ENCODE measurements at regions not wholly inside any gene's neighbourhood (a gene's known extent, or its start where the extent isn't known, plus 50 kb on each side); places are given as distances from the start of the nearest gene placed in this dataset.
A peak's percentile ranks its signal among the peaks of the same experiment; 100 is the strongest.

DNA sequence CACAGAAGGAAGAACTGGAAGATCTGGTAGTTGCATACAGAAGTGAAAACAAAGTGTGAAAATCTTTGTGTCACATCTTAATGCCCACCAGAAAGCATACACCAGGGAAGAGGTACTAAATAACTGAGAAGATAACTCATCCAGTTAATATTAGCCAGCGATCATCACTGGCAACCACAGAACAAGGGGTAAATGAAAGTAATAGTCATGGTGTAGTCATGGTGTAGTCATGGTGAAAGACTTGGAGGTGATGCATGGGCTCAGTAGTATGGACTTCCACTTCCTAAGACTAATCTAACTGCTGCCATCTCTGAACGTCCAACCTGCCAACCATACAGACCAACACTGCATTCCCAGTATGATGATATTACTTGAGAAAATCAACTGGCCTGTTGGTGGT is 481.2 kb upstream of the NR5A2 start:
- no peak overlapping the region for H3K4me3 Mint-ChIP-seq
- intact Hi-C loops (cut with micrococcal nuclease): no loop called here
- H3K9me3 Mint-ChIP-seq: no peaks in the 10 kb centered on the region
- no peak overlapping the region for H3K27ac Mint-ChIP-seq
- H3K36me3 Mint-ChIP-seq (ENCODE audit: low read depth): no peaks in the 10 kb centered on the region
- no peak for DNase-seq
- no peak for ATAC-seq
- no peaks in the 10 kb centered on the region for H3K4me1 Mint-ChIP-seq (ENCODE audit: low read depth)
- H3K27me3 Mint-ChIP-seq: peaks cover 2% of the 10 kb centered on the region
- TF ChIP-seq, protein P1, sequence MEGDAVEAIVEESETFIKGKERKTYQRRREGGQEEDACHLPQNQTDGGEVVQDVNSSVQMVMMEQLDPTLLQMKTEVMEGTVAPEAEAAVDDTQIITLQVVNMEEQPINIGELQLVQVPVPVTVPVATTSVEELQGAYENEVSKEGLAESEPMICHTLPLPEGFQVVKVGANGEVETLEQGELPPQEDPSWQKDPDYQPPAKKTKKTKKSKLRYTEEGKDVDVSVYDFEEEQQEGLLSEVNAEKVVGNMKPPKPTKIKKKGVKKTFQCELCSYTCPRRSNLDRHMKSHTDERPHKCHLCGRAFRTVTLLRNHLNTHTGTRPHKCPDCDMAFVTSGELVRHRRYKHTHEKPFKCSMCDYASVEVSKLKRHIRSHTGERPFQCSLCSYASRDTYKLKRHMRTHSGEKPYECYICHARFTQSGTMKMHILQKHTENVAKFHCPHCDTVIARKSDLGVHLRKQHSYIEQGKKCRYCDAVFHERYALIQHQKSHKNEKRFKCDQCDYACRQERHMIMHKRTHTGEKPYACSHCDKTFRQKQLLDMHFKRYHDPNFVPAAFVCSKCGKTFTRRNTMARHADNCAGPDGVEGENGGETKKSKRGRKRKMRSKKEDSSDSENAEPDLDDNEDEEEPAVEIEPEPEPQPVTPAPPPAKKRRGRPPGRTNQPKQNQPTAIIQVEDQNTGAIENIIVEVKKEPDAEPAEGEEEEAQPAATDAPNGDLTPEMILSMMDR (IDR thresholded peaks at IDR 0.05): no peak
- ChIA-PET POLR2A (no interaction called here), CTCF (no interaction called here)

DNA sequence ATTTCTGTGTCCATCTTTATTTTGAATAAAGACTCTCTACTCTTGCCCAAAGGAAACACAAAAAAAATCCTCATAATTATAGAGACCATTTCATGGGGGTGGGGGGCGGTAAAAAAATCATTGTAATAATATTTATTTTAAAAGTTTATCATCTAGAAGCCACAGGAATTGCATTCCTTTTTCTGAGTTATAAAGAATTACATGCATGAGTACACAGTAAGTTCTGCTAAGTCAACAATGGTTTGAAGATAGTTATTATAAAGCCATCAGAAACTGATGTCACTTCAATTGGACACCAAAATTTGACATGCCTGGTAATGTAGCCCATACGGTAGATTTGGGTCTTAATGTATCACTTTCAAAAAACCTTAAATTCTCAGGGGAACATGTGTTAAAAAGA is 478.1 kb upstream of the NR5A2 start:
- H3K36me3 Mint-ChIP-seq (ENCODE audit: low read depth): no peaks in the 10 kb centered on the region
- H3K9me3 Mint-ChIP-seq: no peaks in the 10 kb centered on the region
- CTCF ChIA-PET: interaction anchor here (0.7 kb wide), 1 partner anchor 484 kb away, joined by 3 read pairs; no protein-coding TSS in a partner anchor
- POLR2A ChIA-PET: no interaction called here
- TF ChIP-seq, protein P1 (IDR thresholded peaks at IDR 0.05): no peak
- no peak for ATAC-seq
- H3K4me1 Mint-ChIP-seq (ENCODE audit: low read depth): no peaks in the 10 kb centered on the region
- DNase-seq: no peak
- no peak overlapping the region for H3K27ac Mint-ChIP-seq
- H3K4me3 Mint-ChIP-seq: no peak overlapping the region
- H3K27me3 Mint-ChIP-seq: peaks cover 4% of the 10 kb centered on the region
- intact Hi-C loops (cut with micrococcal nuclease): no loop called here

DNA sequence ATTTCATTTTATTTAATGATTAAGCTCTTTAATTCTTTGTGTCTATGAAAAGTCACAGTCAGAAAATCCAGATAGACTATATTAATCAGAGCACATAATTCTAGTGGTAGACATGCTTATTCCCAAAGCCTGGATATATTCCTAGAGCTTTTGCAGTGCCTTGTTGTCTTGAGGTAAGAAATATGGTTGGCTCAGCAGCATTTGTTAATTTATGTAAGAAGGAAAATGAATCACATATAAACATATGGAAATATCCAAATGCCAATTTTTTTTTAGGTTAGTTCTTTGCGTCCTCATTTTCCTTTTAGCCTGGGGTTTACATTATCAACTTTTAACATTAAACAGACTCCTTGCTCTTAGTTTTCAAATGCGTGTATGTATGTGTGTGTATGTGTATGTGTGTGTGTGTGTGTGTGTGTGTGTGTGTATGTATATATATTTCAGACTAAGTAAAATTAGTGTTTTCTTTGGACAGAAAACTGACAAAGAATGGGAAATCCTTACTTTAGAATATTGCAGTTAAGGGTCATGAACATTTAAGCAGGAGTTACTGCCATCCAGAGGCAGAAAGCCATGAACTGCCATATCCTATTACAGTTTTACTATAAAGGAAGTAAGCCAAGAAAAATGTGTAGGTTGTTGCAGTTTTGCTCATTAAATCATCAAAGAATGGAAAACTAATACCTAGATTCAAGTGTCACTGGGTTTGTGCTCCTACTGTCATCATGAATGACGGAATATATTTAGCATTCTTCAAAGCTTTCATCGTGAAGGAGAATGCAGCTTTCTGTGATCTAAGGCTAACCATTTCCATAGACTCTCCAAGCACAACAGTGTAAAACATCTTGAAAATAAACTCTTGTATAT is 477.1 kb upstream of the NR5A2 start:
- CTCF ChIA-PET: interaction anchor here (0.7 to 1.1 kb wide), 2 partner anchors 13 to 485 kb away, joined by 3 read pairs; no protein-coding TSS in a partner anchor
- H3K4me3 Mint-ChIP-seq: no peak overlapping the region

DNA sequence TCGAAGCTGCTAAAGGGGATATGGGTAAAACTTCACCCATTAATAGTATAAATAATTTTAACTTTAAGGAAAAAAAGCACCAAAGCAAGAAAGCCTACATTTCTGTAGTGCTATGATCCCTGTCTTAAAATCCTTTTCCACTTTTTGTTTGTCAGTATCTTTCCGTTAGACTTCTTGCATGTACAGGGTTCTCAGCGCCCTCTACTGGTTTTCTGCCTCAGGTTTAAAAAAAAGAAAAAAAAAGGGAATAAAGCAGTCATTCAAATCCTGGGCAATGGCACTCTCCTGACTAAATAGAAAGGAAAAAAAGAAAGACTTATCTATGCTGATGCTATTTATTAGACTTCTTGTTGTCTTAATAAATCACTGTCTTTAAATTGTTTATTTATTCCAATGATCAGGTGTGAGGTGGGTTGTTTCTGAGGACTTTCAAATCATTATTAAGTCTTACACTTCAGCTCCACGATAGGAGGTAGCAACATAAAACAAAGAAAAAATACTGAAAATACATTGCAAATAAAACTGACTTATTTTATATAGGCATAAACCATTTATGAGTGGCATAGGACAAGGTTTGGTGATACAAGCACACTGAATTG is 475.4 kb upstream of the NR5A2 start:
- Mint-ChIP-seq H3K36me3 (ENCODE audit: low read depth) (no peaks in the 10 kb centered on the region), H3K9me3 (no peaks in the 10 kb centered on the region), H3K4me1 (ENCODE audit: low read depth) (no peaks in the 10 kb centered on the region), H3K27ac (no peak overlapping the region), H3K27me3 (peaks cover 4% of the 10 kb centered on the region), H3K4me3 (no peak overlapping the region)
- TF ChIP-seq, protein P1 (IDR thresholded peaks at IDR 0.05): peak; percentile 82
- intact Hi-C loops (cut with micrococcal nuclease): no loop called here
- POLR2A ChIA-PET: no interaction called here
- peak; percentile 58 for DNase-seq
- no peak for ATAC-seq
- CTCF ChIA-PET: interaction anchor here (0.7 to 1.5 kb wide), 5 partner anchors 12 to 687 kb away, joined by 3 read pairs; no protein-coding TSS in a partner anchor

More for the DNA sequence above, 477.1 kb upstream of the NR5A2 start:
- no peaks in the 10 kb centered on the region for H3K4me1 Mint-ChIP-seq (ENCODE audit: low read depth)
- POLR2A ChIA-PET: no interaction called here
- H3K9me3 Mint-ChIP-seq: no peaks in the 10 kb centered on the region
- no peaks in the 10 kb centered on the region for H3K36me3 Mint-ChIP-seq (ENCODE audit: low read depth)
- peaks cover 4% of the 10 kb centered on the region for H3K27me3 Mint-ChIP-seq
- DNase-seq (no peak), ATAC-seq (no peak)
- TF ChIP-seq, protein P1 (IDR thresholded peaks at IDR 0.05): no peak
- intact Hi-C loops (cut with micrococcal nuclease): no loop called here
- no peak overlapping the region for H3K27ac Mint-ChIP-seq

DNA sequence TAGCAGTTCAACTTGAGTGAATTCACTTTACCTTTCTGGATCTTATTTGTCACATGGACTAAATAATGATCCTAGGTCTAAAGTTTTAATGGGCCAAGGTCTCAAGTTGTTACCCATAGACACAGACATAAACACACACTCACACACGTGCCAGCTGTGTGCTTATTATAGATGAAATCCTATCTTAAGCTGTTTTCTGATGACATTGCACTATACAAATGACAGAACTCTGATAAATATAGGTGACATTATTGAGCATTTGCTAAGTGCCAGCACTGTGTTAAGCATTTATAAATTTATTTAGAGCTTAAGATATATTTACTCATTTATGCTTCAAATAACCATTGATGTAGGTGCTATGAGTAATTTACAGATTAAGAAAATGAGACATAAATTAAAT is 474.4 kb upstream of the NR5A2 start:
- no peaks in the 10 kb centered on the region for H3K36me3 Mint-ChIP-seq (ENCODE audit: low read depth)
- intact Hi-C loops (cut with micrococcal nuclease): no loop called here
- ATAC-seq (no peak), DNase-seq (no peak)
- no peak overlapping the region for H3K4me3 Mint-ChIP-seq
- no peaks in the 10 kb centered on the region for H3K4me1 Mint-ChIP-seq (ENCODE audit: low read depth)
- CTCF ChIA-PET: no interaction called here
- H3K27ac Mint-ChIP-seq: no peak overlapping the region
- H3K9me3 Mint-ChIP-seq: no peaks in the 10 kb centered on the region
- POLR2A ChIA-PET: no interaction called here
- TF ChIP-seq, protein P1 (IDR thresholded peaks at IDR 0.05): no peak
- peaks cover 4% of the 10 kb centered on the region for H3K27me3 Mint-ChIP-seq

All from activated CD8-positive, alpha-beta T cell treated with anti-CD3 and anti-CD28 coated beads for 36 hours (primary cell).